ENCODE measurements at regions not wholly inside any gene's neighbourhood (a gene's known extent, or its start where the extent isn't known, plus 50 kb on each side); places are given as distances from the start of the nearest gene placed in this dataset.

- TF ChIP-seq ZBTB33 (IDR thresholded peaks at IDR 0.05) (no peak), NR2C1 (IDR thresholded peaks at IDR 0.05) (no peak), HDAC6 (IDR thresholded peaks at IDR 0.05; ENCODE audit: unreplicated experiment) (no peak), KAT2A (conservative IDR thresholded peaks at IDR 0.05; ENCODE audit: control insufficient read depth, low read depth, low read length) (no peak)
- intact Hi-C loops (cut with micrococcal nuclease; ENCODE audit: unreplicated experiment), result no loop called here
- Histone ChIP-seq H2AFZ (ENCODE audit: control insufficient read depth, low read depth, low read length) (no peak overlapping the region), H3K36me3 (ENCODE audit: control insufficient read depth in 2 of 2, insufficient read depth in 2 of 2, low read length in 1 of 2) (no peaks in the 10 kb centered on the region), H3K9me3 (replicated peaks; ENCODE audit: control insufficient read depth, insufficient read depth, low read length) (no peaks in the 10 kb centered on the region), H3K79me2 (ENCODE audit: control insufficient read depth, insufficient read depth, low read length) (no peaks in the 10 kb centered on the region), H3K27me3 (replicated peaks in 1 of 2; ENCODE audit: control insufficient read depth in 2 of 2, insufficient read depth in 2 of 2, low read length in 1 of 2) (no peaks in the 10 kb centered on the region; a peak in 1 of 4 replicates), H3K4me1 (ENCODE audit: control insufficient read depth, insufficient read depth, low read length) (no peaks in the 10 kb centered on the region), H3K9ac (ENCODE audit: control insufficient read depth, insufficient read depth, low read length) (no peak overlapping the region), H3K27ac (ENCODE audit: control insufficient read depth, insufficient read depth) (no peak overlapping the region), H3K4me3 (no peak overlapping the region), H4K20me1 (ENCODE audit: control insufficient read depth, insufficient read depth) (no peaks in the 10 kb centered on the region), H3K4me2 (ENCODE audit: control insufficient read depth, insufficient read depth) (no peak overlapping the region)
- WGBS (ENCODE audit: insufficient coverage, insufficient replicate concordance, low lambda C conversion rate, missing lambda C conversion rate), result under 1% methylated on average over 7 of the region's 7 CpGs
- DNase-seq (ENCODE audit: low read depth, low spot score) (no peak), FAIRE-seq (no peak), ATAC-seq (no peak)
- ChIA-PET SMC1A (ENCODE audit: uncharacterized antibody, unreplicated experiment) (interaction anchor here (0.7 to 0.8 kb wide), 2 partner anchors 64 to 140 kb away, joined by 3 to 4 read pairs; no protein-coding TSS in a partner anchor), CTCF (interaction anchor here (0.7 to 2.0 kb wide), 2 partner anchors 14 to 512 kb away, joined by 3 to 6 read pairs; no protein-coding TSS in a partner anchor), POLR2A (no interaction called here), RAD21 (ENCODE audit: unreplicated experiment) (no interaction called here)
- in situ Hi-C loops (cut with MboI), result no loop called here
- BruUV-seq (replicated peaks), result no TSS peak
Observed at GRCh38 chr1:55352080-55352810, 137.1 kb upstream of the USP24 start.

GRCh38 chr1:55348356-55348755 is 133.2 kb upstream of the USP24 start:
- ChIA-PET POLR2A (no interaction called here), CTCF (interaction anchor here (1.5 to 2.8 kb wide), 3 partner anchors 11 to 28 kb away, joined by 3 to 9 read pairs (median 8); no protein-coding TSS in a partner anchor), SMC1A (ENCODE audit: uncharacterized antibody, unreplicated experiment) (interaction anchor here (0.9 kb wide), 1 partner anchor 9 kb away, joined by 3 read pairs; no protein-coding TSS in a partner anchor), RAD21 (ENCODE audit: unreplicated experiment) (no interaction called here)
- in situ Hi-C loops (cut with MboI) (no loop called here), intact Hi-C loops (cut with micrococcal nuclease; ENCODE audit: unreplicated experiment) (no loop called here)
- Histone ChIP-seq H3K9ac (ENCODE audit: control insufficient read depth, insufficient read depth, low read length) (no peak overlapping the region), H3K4me3 (no peak overlapping the region), H3K27me3 (replicated peaks in 1 of 2; ENCODE audit: control insufficient read depth in 2 of 2, insufficient read depth in 2 of 2, low read length in 1 of 2) (no peaks in the 10 kb centered on the region; a peak in 1 of 4 replicates), H3K36me3 (ENCODE audit: control insufficient read depth in 2 of 2, insufficient read depth in 2 of 2, low read length in 1 of 2) (no peaks in the 10 kb centered on the region), H2AFZ (ENCODE audit: control insufficient read depth, low read depth, low read length) (no peak overlapping the region), H4K20me1 (ENCODE audit: control insufficient read depth, insufficient read depth) (no peaks in the 10 kb centered on the region), H3K4me2 (ENCODE audit: control insufficient read depth, insufficient read depth) (no peak overlapping the region), H3K79me2 (ENCODE audit: control insufficient read depth, insufficient read depth, low read length) (no peaks in the 10 kb centered on the region), H3K9me3 (replicated peaks; ENCODE audit: control insufficient read depth, insufficient read depth, low read length) (no peaks in the 10 kb centered on the region; the same call in 2 of the 3 replicates), H3K27ac (ENCODE audit: control insufficient read depth, insufficient read depth) (no peak overlapping the region), H3K4me1 (ENCODE audit: control insufficient read depth, insufficient read depth, low read length) (no peaks in the 10 kb centered on the region)
- WGBS (ENCODE audit: insufficient coverage, insufficient replicate concordance, low lambda C conversion rate, missing lambda C conversion rate), result 0% methylated on average over 1 of the region's 1 CpG
- no peak for ATAC-seq
- FAIRE-seq, result no peak
- no peak for DNase-seq (ENCODE audit: low read depth, low spot score)
- no TSS peak for BruUV-seq (replicated peaks)
- TF ChIP-seq ZNF592 (IDR thresholded peaks at IDR 0.05), result no peak
